GF-D8 (cell line): ENCODE measurements at regions not wholly inside any gene's neighbourhood (a gene's known extent, or its start where the extent isn't known, plus 50 kb on each side); places are given as distances from the start of the nearest gene placed in this dataset.
A peak's percentile ranks its signal among the peaks of the same experiment; 100 is the strongest.
"Not testable (repeated sequence)": the region's sequence is repeated elsewhere in the genome, so short reads cannot be mapped to it uniquely, and the experiment has no call there.

Experiments
- DNase-seq: peaks from one replicate; lab custom pipeline; 2025; lab: John Stamatoyannopoulos, UW

- no peak for DNase-seq
Observed at GRCh38 chr2:83261591-83262136, 1197.4 kb downstream of the SUCLG1 start.

- DNase-seq = no peak
Observed at GRCh38 chr2:83253848-83254247, 1205.2 kb downstream of the SUCLG1 start.

GRCh38 chr2:83251321-83251872, 1207.7 kb downstream of the SUCLG1 start:
- DNase-seq = no peak

- not testable (repeated sequence) for DNase-seq
Observed at GRCh38 chr2:83245806-83246537, 1213.1 kb downstream of the SUCLG1 start.

GRCh38 chr2:83240611-83241010, 1218.5 kb downstream of the SUCLG1 start:
- DNase-seq = no peak

GRCh38 chr2:83238111-83238510, 1221.0 kb downstream of the SUCLG1 start:
- DNase-seq = no peak

GRCh38 chr2:83234246-83234645, 1224.8 kb downstream of the SUCLG1 start:
- no peak for DNase-seq

GRCh38 chr2:83233781-83234180, 1225.3 kb downstream of the SUCLG1 start:
- DNase-seq = no peak

GRCh38 chr2:83233326-83233725, 1225.8 kb downstream of the SUCLG1 start:
- DNase-seq = no peak

GRCh38 chr2:83229443-83229842, 1229.6 kb downstream of the SUCLG1 start:
- DNase-seq = no peak

- no peak for DNase-seq
Observed at GRCh38 chr2:83224591-83225200, 1234.4 kb downstream of the SUCLG1 start.

GRCh38 chr2:83221258-83221657, 1237.8 kb downstream of the SUCLG1 start:
- no peak for DNase-seq

GRCh38 chr2:83217854-83218253, 1241.2 kb downstream of the SUCLG1 start:
- no peak for DNase-seq

GRCh38 chr2:83196225-83196624, 1262.9 kb downstream of the SUCLG1 start:
- peak; percentile 3 for DNase-seq

- no peak for DNase-seq
Observed at GRCh38 chr2:83191316-83191715, 1267.8 kb downstream of the SUCLG1 start.

- DNase-seq = no peak
Observed at GRCh38 chr2:83186105-83186760, 1272.8 kb downstream of the SUCLG1 start.

GRCh38 chr2:83180862-83181530, 1278.1 kb downstream of the SUCLG1 start:
- not testable (repeated sequence) for DNase-seq

- no peak for DNase-seq
Observed at GRCh38 chr2:83176539-83176938, 1282.5 kb downstream of the SUCLG1 start.

- DNase-seq = no peak
Observed at GRCh38 chr2:83172841-83173240, 1286.2 kb downstream of the SUCLG1 start.

- no peak for DNase-seq
Observed at GRCh38 chr2:83168377-83168776, 1290.7 kb downstream of the SUCLG1 start.

- DNase-seq = no peak
Observed at GRCh38 chr2:83162421-83162820, 1296.7 kb downstream of the SUCLG1 start.

GRCh38 chr2:83160571-83160970, 1298.5 kb downstream of the SUCLG1 start:
- no peak for DNase-seq
